Activated CD8-positive, alpha-beta memory T cell treated with anti-CD3 and anti-CD28 coated beads for 4 hours (primary cell): ENCODE measurements at regions not wholly inside any gene's neighbourhood (a gene's known extent, or its start where the extent isn't known, plus 50 kb on each side); places are given as distances from the start of the nearest gene placed in this dataset.
"Not testable (repeated sequence)": the region's sequence is repeated elsewhere in the genome, so short reads cannot be mapped to it uniquely, and the experiment has no call there.

Source experiments
- DNase-seq, 2 donors: peaks; one replicate each; pipeline ENCODE4 v3.0.0-alpha.2; 2020; ENCODE audit warnings: low read depth in 2 of 2

GRCh38 chr1:172717722-172718465, 59.0 kb downstream of the FASLG start:
- no peak for DNase-seq

DNA sequence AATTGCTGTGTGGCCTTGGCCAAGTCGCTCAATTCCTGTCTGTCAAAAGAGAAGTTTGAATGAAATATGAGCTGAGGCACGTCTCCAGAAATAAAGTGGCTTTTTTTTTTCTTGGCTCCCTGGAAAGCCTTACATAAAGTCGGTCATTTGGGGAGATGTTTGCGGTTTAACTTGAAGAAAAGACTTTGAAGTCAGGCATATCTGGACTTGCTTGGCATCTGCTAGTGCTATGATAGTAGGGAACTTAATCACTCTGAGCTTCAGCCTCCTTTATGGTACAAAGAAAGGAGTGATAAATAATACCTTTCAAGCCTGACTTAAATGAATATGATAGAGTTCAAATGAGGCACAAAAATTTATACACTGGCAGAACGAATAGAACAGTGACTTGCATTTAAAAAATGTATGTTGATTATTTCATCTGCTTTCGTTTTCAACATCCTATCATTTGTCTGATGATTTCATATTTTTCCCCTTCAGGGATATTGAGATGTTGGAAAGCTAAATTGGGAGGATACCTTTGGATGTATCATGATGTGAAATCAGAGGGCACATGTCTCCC, 60.2 kb downstream of the FASLG start:
- DNase-seq, result no peak

- no peak for DNase-seq
Observed at GRCh38 chr1:172719694-172720138, 60.8 kb downstream of the FASLG start.

DNA sequence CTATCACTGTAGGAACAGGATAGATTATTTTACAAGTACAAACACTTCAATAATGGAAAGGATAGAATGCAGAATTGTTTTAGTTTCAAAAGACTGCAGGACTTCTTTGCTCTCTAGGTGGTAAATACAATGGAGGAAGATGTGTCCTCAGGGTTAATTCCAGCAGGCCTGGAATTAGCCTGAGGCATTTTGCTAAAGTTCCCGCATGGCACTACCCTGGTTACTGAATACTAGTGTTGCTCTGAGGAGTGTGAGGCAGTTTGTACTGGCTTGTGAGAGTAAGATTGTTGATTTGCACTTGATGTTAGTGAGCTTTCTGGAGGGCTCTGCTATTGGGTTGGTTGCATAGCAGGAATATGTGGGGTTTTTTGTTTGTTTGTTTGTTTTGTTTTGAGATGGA, 61.4 kb downstream of the FASLG start:
- no peak for DNase-seq

DNA sequence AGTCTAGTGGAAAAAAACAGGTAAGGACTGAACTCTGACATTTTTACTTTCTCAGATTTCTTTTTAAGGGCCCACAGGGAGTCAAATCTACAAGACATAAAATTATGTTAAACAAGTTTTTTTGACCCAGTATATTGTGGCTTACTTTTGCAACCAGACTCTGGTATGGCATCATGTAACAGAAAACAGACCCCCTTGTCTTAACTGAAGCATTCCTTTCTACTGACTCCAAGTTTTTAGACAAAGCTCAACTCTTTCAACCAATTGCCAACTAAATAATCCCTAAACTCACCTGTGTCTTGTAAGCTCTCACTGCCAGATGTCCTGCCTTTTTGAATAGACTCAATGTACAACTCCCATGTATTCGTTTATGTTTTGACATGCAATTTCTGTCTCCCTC, 64.3 kb downstream of the FASLG start:
- no peak for DNase-seq

- no peak for DNase-seq
Observed at GRCh38 chr1:172724232-172724631, 65.3 kb downstream of the FASLG start.

- no peak for DNase-seq
Observed at GRCh38 chr1:172724765-172725613, 66.1 kb downstream of the FASLG start.

- no peak for DNase-seq
Observed at GRCh38 chr1:172726740-172727139, 67.8 kb downstream of the FASLG start.

DNA sequence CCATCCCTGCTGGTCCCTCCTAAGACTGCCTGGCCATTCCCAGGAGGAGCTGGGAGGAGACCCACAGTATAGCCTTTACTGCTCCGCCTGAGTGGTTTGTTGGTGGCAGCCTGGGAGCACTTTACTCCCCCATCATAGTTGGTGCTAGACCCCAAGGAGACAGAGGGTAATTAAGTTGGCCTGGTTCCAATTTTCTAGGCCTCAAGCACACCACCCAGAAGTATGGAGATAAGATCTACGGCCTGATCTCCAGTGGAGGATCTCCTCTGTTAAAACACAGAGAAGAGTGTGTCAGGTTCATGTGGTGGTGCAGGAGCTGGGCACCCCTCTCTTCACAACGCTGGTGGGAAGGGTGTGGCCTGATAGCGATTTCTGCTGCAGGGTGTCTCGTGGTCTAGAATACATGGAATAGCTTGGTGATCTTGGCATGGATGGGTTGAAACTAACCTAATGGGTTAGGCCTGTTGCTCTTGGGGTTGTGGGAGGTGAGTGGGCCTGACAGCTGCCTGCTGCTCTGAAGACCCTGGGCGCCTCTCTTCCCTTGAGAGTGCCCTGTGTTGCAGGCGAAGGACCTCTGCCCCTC, 68.5 kb downstream of the FASLG start:
- no peak for DNase-seq

GRCh38 chr1:172727956-172728603, 69.2 kb downstream of the FASLG start:
- DNase-seq, result no peak

GRCh38 chr1:172728705-172729104, 69.8 kb downstream of the FASLG start:
- not testable (repeated sequence) for DNase-seq

- DNase-seq, result no peak
Observed at GRCh38 chr1:172732427-172732826, 73.5 kb downstream of the FASLG start.

DNA sequence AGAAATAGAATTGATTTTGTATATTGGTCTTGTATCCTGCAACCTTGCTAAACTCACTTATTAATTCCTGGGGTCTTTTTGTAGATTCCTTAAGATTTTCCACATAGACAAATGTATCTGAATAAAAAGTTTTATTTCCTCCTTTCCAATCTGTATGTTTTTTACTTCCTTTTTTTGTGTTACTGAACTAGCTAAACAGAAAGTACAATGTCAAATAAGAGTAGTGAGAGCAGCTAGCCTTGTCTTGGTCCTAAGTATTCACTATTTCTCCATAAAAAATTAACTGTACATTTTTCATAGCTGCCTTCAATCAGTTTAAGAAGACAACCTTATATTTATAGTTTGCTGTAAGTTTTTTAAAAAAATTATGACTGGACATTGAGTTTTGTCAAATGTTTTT, 74.9 kb downstream of the FASLG start:
- no peak for DNase-seq

- DNase-seq, result no peak
Observed at GRCh38 chr1:172738389-172738788, 79.5 kb downstream of the FASLG start.

DNA sequence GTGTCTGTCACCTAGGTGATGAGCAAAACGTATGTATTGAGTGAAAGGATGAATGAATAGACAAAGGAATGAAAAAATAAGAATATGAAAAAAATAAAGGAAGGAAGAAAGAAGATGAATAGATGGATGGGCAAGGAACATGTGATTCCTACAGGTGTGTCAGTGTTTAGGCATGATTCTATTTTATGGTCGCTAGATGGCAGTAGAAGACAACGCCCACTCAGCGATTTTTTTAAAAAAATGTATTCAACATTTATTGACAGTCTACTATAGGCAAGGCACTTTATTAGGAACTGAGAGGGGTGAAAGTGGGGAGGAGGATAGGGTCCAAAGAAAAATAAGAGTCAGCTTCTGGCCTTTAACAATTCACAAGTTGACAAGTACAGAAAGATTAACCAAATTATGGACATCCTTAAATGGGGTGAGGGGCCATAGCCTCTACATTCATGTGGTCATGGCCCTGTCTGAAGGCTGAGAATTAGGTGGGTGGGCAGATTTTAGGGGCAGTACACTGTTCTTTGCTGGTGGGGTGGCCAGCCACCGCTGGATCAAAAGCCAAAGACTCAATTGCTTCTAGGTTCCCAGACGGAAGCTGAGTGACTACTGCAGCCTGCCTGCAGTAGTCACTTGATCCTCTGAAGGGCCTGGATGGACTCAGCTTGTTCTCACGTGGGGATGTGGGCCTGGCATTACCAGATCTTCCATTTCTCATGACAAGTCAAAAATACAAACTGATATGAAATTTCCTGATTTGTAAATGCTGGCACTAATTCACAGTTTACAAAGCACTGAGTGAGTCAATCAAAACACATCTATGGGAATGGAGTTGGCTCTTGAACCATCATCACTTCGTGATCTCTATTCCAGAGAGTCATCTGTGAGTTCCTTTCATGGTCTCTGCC, 83.9 kb downstream of the FASLG start:
- DNase-seq, result no peak

DNA sequence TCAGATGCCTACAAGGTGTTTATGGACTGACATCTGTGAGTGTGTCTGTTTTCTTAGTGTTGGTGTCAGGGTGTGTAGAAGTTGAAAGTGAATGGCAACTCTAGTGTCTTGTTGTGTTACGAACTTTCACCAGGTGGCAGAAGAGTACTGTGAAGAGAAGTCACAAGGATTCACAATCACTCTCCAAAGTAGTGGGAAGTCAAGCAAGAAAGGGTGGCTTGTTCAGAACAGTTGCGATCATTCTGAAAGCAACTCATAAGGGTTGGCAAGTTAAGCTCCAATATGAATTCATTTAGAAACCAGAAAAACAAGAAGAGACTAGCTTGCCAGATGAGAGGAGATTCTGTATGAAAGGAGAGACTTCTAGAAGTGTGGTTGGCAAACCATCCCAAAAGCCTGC, 86.1 kb downstream of the FASLG start:
- DNase-seq, result no peak

DNA sequence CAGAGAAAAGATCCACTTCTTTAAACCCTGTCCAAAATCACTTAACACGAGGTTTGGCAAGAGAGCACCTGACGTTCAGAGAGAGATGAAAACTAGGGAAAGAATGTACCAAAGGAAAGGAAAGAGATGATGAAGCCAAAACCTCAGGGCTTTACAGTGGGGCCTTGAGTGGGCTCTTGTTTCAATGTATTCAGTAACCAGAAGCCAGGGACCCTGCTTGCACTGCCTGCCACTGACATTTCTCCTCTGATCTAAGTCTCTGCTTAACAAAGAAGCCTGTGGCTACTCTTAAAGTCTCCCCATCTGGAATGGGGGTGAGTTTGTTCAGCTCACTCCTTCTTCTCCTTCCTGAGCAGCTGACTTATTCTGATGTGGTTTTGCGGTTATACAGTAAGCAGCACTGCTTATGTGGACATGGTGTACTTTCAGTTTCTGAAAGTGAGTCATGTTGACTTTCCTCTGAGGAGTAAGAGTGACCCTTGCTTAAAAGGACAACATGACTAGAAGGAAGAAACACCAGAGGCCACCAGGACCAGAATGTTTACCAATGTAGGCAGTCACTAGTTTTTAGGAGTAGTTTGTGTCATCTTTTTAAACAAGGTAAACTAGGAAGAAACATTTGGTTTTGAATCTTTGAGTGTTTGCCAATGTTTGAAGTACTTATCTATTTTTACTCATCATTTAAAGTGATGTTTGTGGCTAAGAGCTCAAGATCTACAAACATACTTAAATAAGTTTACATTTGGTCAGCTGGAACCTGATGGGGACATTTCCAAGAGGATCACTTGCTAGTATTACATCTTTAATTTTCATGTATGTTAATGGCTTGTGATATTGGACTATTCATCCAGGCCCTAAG, 87.4 kb downstream of the FASLG start:
- DNase-seq, result no peak

GRCh38 chr1:172748201-172748600, 89.3 kb downstream of the FASLG start:
- no peak for DNase-seq

DNA sequence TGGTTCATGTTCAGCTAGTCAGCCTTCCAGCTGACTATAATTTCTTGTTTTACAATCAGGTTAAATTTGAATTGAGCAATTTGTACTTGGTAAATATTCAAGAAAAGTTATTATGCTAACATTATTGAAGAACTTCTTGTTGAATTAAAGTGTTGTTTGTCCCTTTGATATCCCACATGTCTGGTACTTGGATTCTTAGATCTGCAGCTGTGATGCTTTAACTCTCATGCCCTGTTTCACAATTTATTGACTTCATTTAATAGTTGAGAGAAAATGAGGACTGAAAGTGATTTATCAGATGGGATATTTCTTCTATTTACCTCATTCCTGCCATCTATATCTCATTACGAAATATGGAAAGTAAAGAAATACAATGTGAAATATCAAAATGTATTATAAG, 92.8 kb downstream of the FASLG start:
- no peak for DNase-seq

- DNase-seq, result no peak
Observed at GRCh38 chr1:172753964-172754363, 95.1 kb downstream of the FASLG start.
